K562 (cell line): ENCODE measurements at regions not wholly inside any gene's neighbourhood (a gene's known extent, or its start where the extent isn't known, plus 50 kb on each side); places are given as distances from the start of the nearest gene placed in this dataset.
A peak's percentile ranks its signal among the peaks of the same experiment; 100 is the strongest.

ENCODE experiments used
- AFF1 ChIP-seq, 2 experiments: fragments of 450-650 bp; IDR thresholded peaks; 2 replicates each; pipeline ENCODE4 v1.6.1; 2018; ENCODE audit warnings: mild to moderate bottlenecking in 2 of 2, low read depth in 1 of 2; ENCODE audit not compliant: partially characterized antibody in 2 of 2
- CHCHD3 ChIP-seq: fragments of 250-450 bp; sonication (Bioruptor Pico); IDR thresholded peaks from 2 replicates; pipeline ENCODE4 v2.1.2; 2022; ENCODE audit warnings: mild to moderate bottlenecking
- GABPA ChIP-seq: fragments of 200-800 bp; sonication (Bioruptor generic); conservative IDR thresholded peaks from 2 replicates; pipeline ENCODE4 v1.6.1; 2016; ENCODE audit warnings: low read depth, missing genetic modification characterization, missing compliant biosample characterization
- GTF2B ChIP-seq: IDR thresholded peaks from 2 replicates; pipeline ENCODE4 v1.6.1; 2011; ENCODE audit not compliant: insufficient read length; ENCODE audit errors: extremely low read depth
- HDAC2 ChIP-seq: fragments of 450-650 bp; IDR thresholded peaks from 2 replicates; pipeline ENCODE4 v1.6.1; 2016; ENCODE audit warnings: mild to moderate bottlenecking
- LCOR ChIP-seq: sonication (generic); formaldehyde crosslinking; IDR thresholded peaks from 2 replicates; pipeline ENCODE4 v1.8.0; 2022; ENCODE audit warnings: mild to moderate bottlenecking, missing genetic modification reagents
- MXD1 ChIP-seq: fragments of 250-450 bp; sonication (Bioruptor Pico); IDR thresholded peaks from 2 replicates; pipeline ENCODE4 v1.8.0; 2021; ENCODE audit warnings: borderline replicate concordance, mild to moderate bottlenecking, moderate library complexity; ENCODE audit not compliant: poor library complexity, severe bottlenecking
- NRF1 ChIP-seq, 2 experiments: fragments of 450-650 bp; IDR thresholded peaks in 1 of 2; conservative IDR thresholded peaks in 1 of 2; 2 replicates each; pipeline ENCODE4 v1.6.1; 2014; ENCODE audit warnings: mild to moderate bottlenecking in 2 of 2
- POLR2A ChIP-seq: fragments of 450-650 bp; conservative IDR thresholded peaks from 2 replicates; pipeline ENCODE4 v1.6.1; 2016
- SMARCB1 ChIP-seq: IDR thresholded peaks from 2 replicates; pipeline ENCODE4 v1.6.1; 2011; ENCODE audit warnings: improper control_type of control experiment, low read depth; ENCODE audit not compliant: insufficient read length
- SP2 ChIP-seq: IDR thresholded peaks from 2 replicates; pipeline ENCODE4 v1.6.1; 2011; ENCODE audit warnings: mild to moderate bottlenecking, low read depth, low read length, moderate library complexity; ENCODE audit not compliant: poor library complexity, severe bottlenecking; ENCODE audit errors: extremely low read depth
- TCFL5 ChIP-seq: fragments of 250-450 bp; sonication (Bioruptor Pico); conservative IDR thresholded peaks from 2 replicates; pipeline ENCODE4 v1.6.1; 2021; ENCODE audit warnings: mild to moderate bottlenecking, moderate library complexity, matching md5 sums
- TSC22D4 ChIP-seq: fragments of 450-650 bp; IDR thresholded peaks from 2 replicates; pipeline ENCODE4 v1.6.1; 2016; ENCODE audit warnings: missing genetic modification characterization, missing biosample characterization, control low read depth
- YBX1 ChIP-seq: fragments of 450-650 bp; IDR thresholded peaks from 2 replicates; pipeline ENCODE4 v1.7.1; 2016; ENCODE audit warnings: mild to moderate bottlenecking
- ZC3H11A ChIP-seq: IDR thresholded peaks from 2 replicates; pipeline ENCODE4 v1.6.1; 2012; ENCODE audit warnings: low read depth, low read length, improper control_type of control experiment
- ZNF609 ChIP-seq: sonication (generic); formaldehyde crosslinking; IDR thresholded peaks from 2 replicates; pipeline ENCODE4 v1.8.1; 2023; ENCODE audit warnings: missing genetic modification reagents, mild to moderate bottlenecking, borderline replicate concordance
- ZNF778 ChIP-seq: fragments of 450-650 bp; formaldehyde crosslinking; IDR thresholded peaks from 2 replicates; pipeline ENCODE4 v1.4.0; 2020; ENCODE audit warnings: mild to moderate bottlenecking, moderate library complexity

- TF ChIP-seq AFF1 (IDR thresholded peaks at IDR 0.05; ENCODE audit: low read depth in 1 of 2, partially characterized antibody in 2 of 2) (peak; percentile 67 to 68), NRF1 (conservative IDR thresholded peaks at IDR 0.05 in 1 of 2, IDR thresholded peaks at IDR 0.05 in 1 of 2) (peak in 1 of 2 experiments; percentile 52), CHCHD3 (CRISPR knock-in tag) (no peak), LCOR (peak; percentile 64; the same call in 1 of the 2 replicates), ZC3H11A (peak; percentile 55; the same call in 1 of the 2 replicates), SMARCB1 (no peak), SP2 (no peak), GTF2B (no peak), TCFL5 (no peak), YBX1 (no peak), HDAC2 (peak; percentile 84), ZNF778 (CRISPR knock-in tag) (no peak), GABPA (tag) (peak; percentile 73), TSC22D4 (tag) (no peak), POLR2A (peak; percentile 85), ZNF609 (CRISPR knock-in tag) (no peak), MXD1 (CRISPR knock-in tag) (no peak)
These were observed 95.5 kb upstream of the ZMIZ1 start (continued) for GRCh38 chr10:78972947-78973900.
